Osteocyte (in vitro differentiated cells): ENCODE measurements at regions not wholly inside any gene's neighbourhood (a gene's known extent, or its start where the extent isn't known, plus 50 kb on each side); places are given as distances from the start of the nearest gene placed in this dataset.

Experiments used
- DNase-seq: peaks from one replicate; pipeline ENCODE4 v3.0.0; 2021; ENCODE audit warnings: mixed read lengths; ENCODE audit not compliant: unreplicated experiment; ENCODE audit errors: extremely low spot score
- H3K27ac Mint-ChIP-seq: one replicate; pipeline ENCODE4 v1.8.0; 2021; ENCODE audit warnings: mild to moderate bottlenecking, mixed read lengths; ENCODE audit not compliant: unreplicated experiment
- H3K27me3 Mint-ChIP-seq: one replicate; pipeline ENCODE4 v1.8.0; 2021; ENCODE audit warnings: mixed read lengths; ENCODE audit not compliant: unreplicated experiment
- H3K36me3 Mint-ChIP-seq: one replicate; pipeline ENCODE4 v1.8.0; 2021; ENCODE audit warnings: mixed read lengths; ENCODE audit not compliant: unreplicated experiment
- H3K4me1 Mint-ChIP-seq: one replicate; pipeline ENCODE4 v1.8.0; 2021; ENCODE audit warnings: mixed read lengths; ENCODE audit not compliant: unreplicated experiment
- H3K4me3 Mint-ChIP-seq: one replicate; pipeline ENCODE4 v1.8.0; 2021; ENCODE audit warnings: mild to moderate bottlenecking, moderate library complexity, mixed read lengths; ENCODE audit not compliant: unreplicated experiment
- H3K9me3 Mint-ChIP-seq: one replicate; pipeline ENCODE4 v1.8.0; 2021; ENCODE audit warnings: mixed read lengths; ENCODE audit not compliant: unreplicated experiment
- CTCF ChIP-seq: fragments of 200-600 bp; sonication (generic); IDR thresholded peaks from 2 replicates; pipeline ENCODE4 v1.5.0; 2021; ENCODE audit warnings: antibody characterized with exemption, mild to moderate bottlenecking, moderate library complexity

- Mint-ChIP-seq H3K27me3 (peaks cover 45% of the 10 kb centered on the region), H3K4me1 (no peaks in the 10 kb centered on the region), H3K27ac (no peak overlapping the region), H3K4me3 (no peak overlapping the region), H3K9me3 (no peaks in the 10 kb centered on the region), H3K36me3 (no peaks in the 10 kb centered on the region)
- no peak for TF ChIP-seq CTCF
- DNase-seq: no peak
These were observed 160.7 kb upstream of the ARID2 start for GRCh38 chr12:45568808-45569207.

GRCh38 chr12:45570501-45570900, 159.0 kb upstream of the ARID2 start:
- Mint-ChIP-seq H3K27me3 (peaks cover 50% of the 10 kb centered on the region), H3K9me3 (no peaks in the 10 kb centered on the region), H3K4me3 (no peak overlapping the region), H3K27ac (no peak overlapping the region), H3K36me3 (no peaks in the 10 kb centered on the region), H3K4me1 (no peaks in the 10 kb centered on the region)
- no peak for TF ChIP-seq CTCF
- no peak for DNase-seq

GRCh38 chr12:45572114-45572513, 157.4 kb upstream of the ARID2 start:
- peaks cover 54% of the 10 kb centered on the region for H3K27me3 Mint-ChIP-seq
- no peaks in the 10 kb centered on the region for H3K9me3 Mint-ChIP-seq
- no peaks in the 10 kb centered on the region for H3K4me1 Mint-ChIP-seq
- no peaks in the 10 kb centered on the region for H3K36me3 Mint-ChIP-seq
- no peak for DNase-seq
- no peak overlapping the region for H3K27ac Mint-ChIP-seq
- no peak overlapping the region for H3K4me3 Mint-ChIP-seq
- no peak for TF ChIP-seq CTCF

GRCh38 chr12:45575417-45575816, 154.1 kb upstream of the ARID2 start:
- Mint-ChIP-seq H3K9me3 (no peaks in the 10 kb centered on the region), H3K4me3 (no peak overlapping the region), H3K36me3 (no peaks in the 10 kb centered on the region), H3K27me3 (peaks cover 37% of the 10 kb centered on the region), H3K27ac (no peak overlapping the region), H3K4me1 (no peaks in the 10 kb centered on the region)
- TF ChIP-seq CTCF: no peak
- DNase-seq: no peak

- H3K9me3 Mint-ChIP-seq: no peaks in the 10 kb centered on the region
- DNase-seq: no peak
These were observed 153.6 kb upstream of the ARID2 start for GRCh38 chr12:45575823-45576475.

More at GRCh38 chr12:45575823-45576475, 153.6 kb upstream of the ARID2 start:
- peaks cover 37% of the 10 kb centered on the region for H3K27me3 Mint-ChIP-seq
- H3K36me3 Mint-ChIP-seq: no peaks in the 10 kb centered on the region
- no peak overlapping the region for H3K27ac Mint-ChIP-seq
- H3K4me3 Mint-ChIP-seq: no peak overlapping the region
- no peaks in the 10 kb centered on the region for H3K4me1 Mint-ChIP-seq
- TF ChIP-seq CTCF: no peak
